Immature natural killer cell (primary cell): ENCODE measurements at regions not wholly inside any gene's neighbourhood (a gene's known extent, or its start where the extent isn't known, plus 50 kb on each side); places are given as distances from the start of the nearest gene placed in this dataset.

ENCODE experiments used
- DNase-seq, 3 donors: peaks; one replicate each; pipeline ENCODE4 v3.0.0; 2022; ENCODE audit warnings: mixed read lengths in 1 of 3
- H3K27ac Mint-ChIP-seq, 6 donors: one replicate each; pipeline ENCODE4 v1.8.0; 2020; ENCODE audit warnings: mixed read lengths in 6 of 6, mild to moderate bottlenecking in 5 of 6, inconsistent platforms in 4 of 6, moderate library complexity in 3 of 6
- H3K27me3 Mint-ChIP-seq, 3 donors: one replicate each; pipeline ENCODE4 v1.8.0; 2020 to 2021; ENCODE audit warnings: low read depth in 3 of 3, mild to moderate bottlenecking in 3 of 3, mixed read lengths in 3 of 3, moderate library complexity in 3 of 3, inconsistent platforms in 1 of 3
- H3K36me3 Mint-ChIP-seq, 3 donors: one replicate each; pipeline ENCODE4 v1.8.0; 2020; ENCODE audit warnings: mixed read lengths in 3 of 3, inconsistent platforms in 2 of 3, mild to moderate bottlenecking in 2 of 3
- H3K4me1 Mint-ChIP-seq, 2 donors: one replicate each; pipeline ENCODE4 v1.8.0; 2020; ENCODE audit warnings: inconsistent platforms in 2 of 2, mild to moderate bottlenecking in 2 of 2, mixed read lengths in 2 of 2, moderate library complexity in 1 of 2
- H3K4me3 Mint-ChIP-seq, 5 donors: one replicate each; pipeline ENCODE4 v1.8.0; 2020; ENCODE audit warnings: mild to moderate bottlenecking in 5 of 5, mixed read lengths in 5 of 5, inconsistent platforms in 3 of 5, moderate library complexity in 3 of 5
- H3K9me3 Mint-ChIP-seq, 6 donors: one replicate each; pipeline ENCODE4 v1.8.0; 2020; ENCODE audit warnings: mild to moderate bottlenecking in 6 of 6, mixed read lengths in 6 of 6, inconsistent platforms in 4 of 6, moderate library complexity in 3 of 6

DNA sequence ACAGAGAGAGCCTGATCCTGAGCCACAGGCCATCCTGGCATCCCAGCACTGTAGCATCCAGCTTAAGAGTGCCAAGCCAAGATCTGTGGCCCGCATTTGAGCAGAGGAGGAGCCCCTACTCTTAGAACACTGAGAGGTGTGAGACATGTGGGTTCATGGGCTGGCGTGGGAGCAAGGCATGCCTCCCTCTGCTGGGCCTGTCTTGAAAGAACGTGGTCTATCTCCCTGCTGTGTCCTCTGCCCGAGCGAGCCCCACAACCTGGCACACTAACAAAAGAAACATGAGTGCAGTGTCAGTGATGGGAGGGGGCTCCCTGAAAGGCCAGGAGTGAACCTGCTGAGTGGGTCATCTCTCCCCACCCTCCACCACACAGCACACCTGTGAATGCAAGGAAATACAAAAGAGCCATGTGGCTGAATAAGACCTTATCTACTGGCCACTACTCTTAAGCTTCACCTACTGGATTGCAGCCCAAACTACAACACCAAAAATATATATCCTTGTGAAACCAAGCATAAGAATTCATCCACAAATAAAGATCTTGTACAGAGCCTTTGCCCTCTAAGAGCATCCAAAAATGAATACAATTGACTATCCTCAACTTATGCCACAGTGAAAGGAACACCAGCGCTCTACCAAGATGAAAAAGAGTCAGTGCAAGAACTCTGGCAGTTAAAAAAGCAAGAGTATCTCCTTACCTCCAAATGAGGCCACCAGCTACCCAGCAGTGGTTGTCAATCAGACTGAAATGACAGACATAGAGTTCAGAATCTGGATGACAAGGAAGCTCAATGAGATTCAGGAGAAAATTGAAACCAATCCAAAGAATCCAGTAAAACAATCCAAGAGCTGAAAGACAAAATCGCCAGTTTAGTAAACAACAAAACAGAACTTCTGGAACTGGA is 259.4 kb upstream of the DAB1 start:
- no peak overlapping the region for H3K27ac Mint-ChIP-seq
- DNase-seq = no peak
- no peak overlapping the region for H3K4me3 Mint-ChIP-seq
- peaks cover 0 to 16% (median 2%) of the 10 kb centered on the region in 6 donors for H3K9me3 Mint-ChIP-seq
- no peaks in the 10 kb centered on the region for H3K36me3 Mint-ChIP-seq
- H3K27me3 Mint-ChIP-seq = peaks cover 0 to 2% (median 0%) of the 10 kb centered on the region in 3 donors
- no peaks in the 10 kb centered on the region for H3K4me1 Mint-ChIP-seq

DNA sequence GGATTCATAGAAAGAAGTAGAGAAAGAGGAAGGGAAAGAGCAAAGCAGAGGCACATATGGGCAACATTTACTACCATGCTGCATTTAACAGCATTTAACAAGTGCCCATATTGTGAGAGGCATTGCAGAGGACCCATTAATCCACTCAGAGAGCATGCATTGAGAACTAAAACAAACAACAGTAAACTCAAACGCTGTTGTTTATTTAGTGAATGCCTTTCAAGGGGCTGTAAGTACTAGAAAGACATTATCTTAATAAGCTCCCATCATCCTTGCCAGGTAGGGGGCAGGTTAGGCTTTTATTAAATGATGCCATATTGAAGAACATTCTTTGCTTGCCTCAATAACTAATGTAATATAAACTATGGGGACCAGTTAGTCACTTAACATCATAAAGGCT is 254.3 kb upstream of the DAB1 start:
- H3K27me3 Mint-ChIP-seq = peaks cover 0 to 2% (median 2%) of the 10 kb centered on the region in 3 donors
- no peaks in the 10 kb centered on the region for H3K4me1 Mint-ChIP-seq
- no peak for DNase-seq
- peaks cover 0 to 5% (median 0%) of the 10 kb centered on the region in 6 donors for H3K9me3 Mint-ChIP-seq
- H3K27ac Mint-ChIP-seq = no peak overlapping the region
- no peaks in the 10 kb centered on the region for H3K36me3 Mint-ChIP-seq
- H3K4me3 Mint-ChIP-seq = no peak overlapping the region

DNA sequence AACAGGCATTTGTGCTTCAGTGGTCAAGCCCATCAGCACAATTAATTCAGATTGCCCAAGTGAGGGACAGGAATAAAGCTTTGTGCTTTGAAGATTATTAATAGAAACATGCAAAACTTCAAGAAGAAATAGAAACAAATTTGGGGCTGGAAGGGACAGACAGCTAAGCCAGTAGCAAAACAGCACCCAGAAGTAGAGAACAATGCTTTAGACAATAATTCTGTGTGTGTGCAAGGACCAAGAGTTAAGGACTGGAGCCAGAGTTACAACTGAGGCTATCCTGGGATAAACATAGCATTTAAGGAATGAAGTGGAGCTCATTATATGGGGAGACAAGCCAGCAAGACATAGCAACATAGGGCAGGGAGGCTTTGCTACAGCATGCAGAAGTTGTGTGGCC is 251.9 kb upstream of the DAB1 start:
- DNase-seq = no peak
- H3K36me3 Mint-ChIP-seq = no peaks in the 10 kb centered on the region
- H3K4me3 Mint-ChIP-seq = no peak overlapping the region
- no peak overlapping the region for H3K27ac Mint-ChIP-seq
- no peaks in the 10 kb centered on the region for H3K4me1 Mint-ChIP-seq
- H3K9me3 Mint-ChIP-seq = peaks cover 0 to 5% (median 0%) of the 10 kb centered on the region in 6 donors
- peaks cover 0 to 2% (median 2%) of the 10 kb centered on the region in 3 donors for H3K27me3 Mint-ChIP-seq

DNA sequence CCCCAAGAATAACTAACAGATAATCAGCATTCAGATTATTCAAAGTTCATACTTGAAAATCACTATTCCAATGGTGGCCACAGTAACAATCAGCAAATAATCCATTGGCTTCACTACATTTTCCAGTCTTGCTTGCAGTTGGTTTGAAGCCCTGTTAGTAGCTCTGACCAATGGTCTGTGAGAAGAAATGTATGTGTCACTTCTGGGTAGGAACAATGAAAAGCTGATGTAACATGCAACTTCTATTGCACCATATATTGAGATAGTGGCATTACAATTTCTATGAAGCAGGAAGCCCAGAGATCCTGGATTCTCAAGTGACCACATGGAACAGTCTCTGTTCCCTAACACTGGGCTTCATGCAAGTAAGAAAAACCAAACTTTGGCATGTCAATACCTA is 250.9 kb upstream of the DAB1 start:
- DNase-seq = no peak
- peaks cover 0 to 2% (median 2%) of the 10 kb centered on the region in 3 donors for H3K27me3 Mint-ChIP-seq
- H3K4me1 Mint-ChIP-seq = no peaks in the 10 kb centered on the region
- peaks cover 0 to 5% (median 0%) of the 10 kb centered on the region in 6 donors for H3K9me3 Mint-ChIP-seq
- H3K27ac Mint-ChIP-seq = no peak overlapping the region
- H3K4me3 Mint-ChIP-seq = no peak overlapping the region
- H3K36me3 Mint-ChIP-seq = no peaks in the 10 kb centered on the region

DNA sequence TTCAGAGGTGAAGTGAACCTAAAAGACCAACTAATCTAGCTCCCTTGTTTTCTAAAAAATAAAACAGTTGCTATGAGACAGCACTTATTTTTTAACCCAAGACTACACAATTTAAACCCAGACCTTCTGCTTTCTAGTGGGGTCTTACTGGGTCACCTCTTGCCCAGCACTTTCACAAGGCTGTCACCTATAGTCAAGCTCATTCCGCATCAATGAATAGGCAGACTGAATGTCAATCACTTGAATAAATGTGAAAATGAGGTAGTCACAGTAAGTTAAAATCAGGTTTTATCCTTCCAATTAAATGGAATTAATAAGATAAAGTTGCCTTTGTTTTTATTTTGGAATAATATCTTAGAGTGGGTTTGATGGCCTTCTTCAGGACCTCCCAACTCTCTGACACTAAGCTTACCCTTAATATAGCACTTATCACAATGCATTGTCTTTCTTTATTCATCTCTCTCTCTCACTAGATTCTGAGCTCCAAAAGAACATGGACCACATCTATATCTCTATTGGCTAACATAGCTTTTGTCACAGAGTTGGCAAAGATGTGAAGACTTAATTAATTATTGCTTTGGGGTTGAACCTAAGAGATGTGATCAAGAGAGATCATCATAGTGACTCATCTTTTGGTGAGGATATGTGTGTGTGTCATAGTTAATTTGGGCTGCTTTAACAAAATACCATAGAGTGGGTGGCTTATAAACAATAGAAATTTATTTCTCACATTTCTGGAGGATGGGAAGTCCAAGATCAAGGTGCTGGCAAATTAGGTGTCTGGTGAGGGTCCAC is 248.7 kb upstream of the DAB1 start:
- peaks cover 0 to 3% (median 2%) of the 10 kb centered on the region in 3 donors for H3K27me3 Mint-ChIP-seq
- H3K4me3 Mint-ChIP-seq = no peak overlapping the region
- DNase-seq = no peak
- H3K27ac Mint-ChIP-seq = no peak overlapping the region
- no peaks in the 10 kb centered on the region for H3K4me1 Mint-ChIP-seq
- no peaks in the 10 kb centered on the region for H3K36me3 Mint-ChIP-seq
- H3K9me3 Mint-ChIP-seq = peaks cover 0 to 8% (median 0%) of the 10 kb centered on the region in 6 donors

DNA sequence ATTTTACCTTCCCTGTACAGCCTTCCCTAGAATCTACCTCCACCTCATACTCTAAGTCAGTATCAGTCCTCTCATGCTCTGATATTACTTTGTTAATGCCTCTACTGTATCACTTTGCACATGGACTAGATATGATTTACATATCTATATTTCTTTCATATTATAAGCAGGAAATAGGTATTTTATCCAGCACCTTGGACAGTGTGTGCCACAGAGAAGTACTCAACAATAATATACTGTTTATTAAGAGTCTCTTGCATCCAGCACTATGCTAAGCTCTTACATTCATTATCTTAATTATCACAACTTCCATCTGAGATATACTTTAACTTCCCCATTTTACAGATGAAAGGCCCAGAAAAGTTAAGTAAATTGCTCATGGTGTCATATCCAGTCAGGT is 247.9 kb upstream of the DAB1 start:
- Mint-ChIP-seq H3K27me3 (peaks cover 0 to 5% (median 4%) of the 10 kb centered on the region in 3 donors), H3K9me3 (peaks cover 0 to 10% (median 0%) of the 10 kb centered on the region in 6 donors), H3K4me3 (no peak overlapping the region), H3K36me3 (no peaks in the 10 kb centered on the region), H3K27ac (no peak overlapping the region), H3K4me1 (no peaks in the 10 kb centered on the region)
- DNase-seq = no peak

DNA sequence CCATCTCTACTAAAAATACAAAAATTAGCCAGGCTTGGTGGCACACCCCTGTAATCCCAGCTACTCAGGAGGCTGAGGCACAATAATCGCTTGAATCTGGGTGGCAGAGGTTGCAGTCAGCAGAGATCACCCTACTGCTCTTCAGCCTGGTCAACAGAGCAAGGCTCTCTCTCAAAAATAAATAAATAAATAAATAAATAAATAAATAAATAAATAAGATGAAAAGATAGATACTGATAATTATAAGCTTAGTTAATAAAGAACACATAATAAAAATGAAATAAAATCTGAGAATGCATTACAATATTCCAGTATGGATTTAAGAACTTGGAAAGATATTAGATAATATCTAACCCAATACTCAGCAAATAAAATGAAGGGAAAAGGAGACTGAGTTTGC is 235.9 kb upstream of the DAB1 start:
- no peak for DNase-seq
- Mint-ChIP-seq H3K4me1 (no peaks in the 10 kb centered on the region), H3K27me3 (peaks cover 0 to 4% (median 2%) of the 10 kb centered on the region in 3 donors), H3K36me3 (no peaks in the 10 kb centered on the region), H3K27ac (no peak overlapping the region), H3K4me3 (no peak overlapping the region), H3K9me3 (peaks cover 0 to 4% (median 0%) of the 10 kb centered on the region in 6 donors)

DNA sequence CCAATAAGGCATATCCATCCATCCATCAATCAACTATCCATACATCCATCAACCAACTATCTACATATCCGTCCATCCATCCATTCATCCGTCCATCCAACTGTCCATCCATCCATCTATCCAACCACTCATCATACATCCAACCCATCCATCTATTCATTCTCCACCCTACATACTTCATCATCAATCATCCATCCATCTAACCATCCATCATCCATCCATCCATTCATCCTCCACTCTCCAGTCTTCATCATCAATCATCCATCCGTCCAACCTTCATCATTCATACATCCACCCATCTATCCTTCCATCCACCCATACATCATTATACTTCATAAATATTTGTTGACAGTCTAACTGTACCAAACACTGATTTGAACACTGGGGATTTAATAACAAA is 231.3 kb upstream of the DAB1 start:
- H3K27ac Mint-ChIP-seq = no peak overlapping the region
- no peak overlapping the region for H3K4me3 Mint-ChIP-seq
- H3K4me1 Mint-ChIP-seq = no peaks in the 10 kb centered on the region
- peaks cover 0 to under 1% (median 0%) of the 10 kb centered on the region in 6 donors for H3K9me3 Mint-ChIP-seq
- no peaks in the 10 kb centered on the region for H3K36me3 Mint-ChIP-seq
- no peak for DNase-seq
- peaks cover 2 to 4% (median 2%) of the 10 kb centered on the region in 3 donors for H3K27me3 Mint-ChIP-seq

DNA sequence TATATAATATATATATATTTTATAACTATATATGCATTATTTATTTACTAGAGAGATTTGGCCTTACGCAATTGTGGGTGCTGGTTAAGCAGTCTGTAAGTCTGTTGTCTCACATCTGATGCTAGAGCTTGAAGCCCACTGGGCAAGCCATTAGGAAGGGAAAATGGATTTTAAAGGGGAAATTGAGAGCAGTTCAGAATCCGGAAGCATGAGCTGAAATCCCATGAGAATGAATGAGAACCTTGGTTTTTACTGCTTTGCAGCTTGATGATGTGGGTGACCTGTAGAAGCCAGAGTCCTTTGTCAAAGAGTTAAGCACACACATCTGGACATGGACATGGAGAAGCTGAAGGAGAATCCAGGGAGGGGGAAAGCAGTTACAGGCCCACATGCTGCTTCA is 220.8 kb upstream of the DAB1 start:
- H3K4me1 Mint-ChIP-seq = no peaks in the 10 kb centered on the region
- no peak overlapping the region for H3K4me3 Mint-ChIP-seq
- H3K9me3 Mint-ChIP-seq = peaks cover 0 to 2% (median 0%) of the 10 kb centered on the region in 6 donors
- peaks cover 0 to 3% (median 0%) of the 10 kb centered on the region in 3 donors for H3K27me3 Mint-ChIP-seq
- DNase-seq = no peak
- no peak overlapping the region for H3K27ac Mint-ChIP-seq
- H3K36me3 Mint-ChIP-seq = no peaks in the 10 kb centered on the region

DNA sequence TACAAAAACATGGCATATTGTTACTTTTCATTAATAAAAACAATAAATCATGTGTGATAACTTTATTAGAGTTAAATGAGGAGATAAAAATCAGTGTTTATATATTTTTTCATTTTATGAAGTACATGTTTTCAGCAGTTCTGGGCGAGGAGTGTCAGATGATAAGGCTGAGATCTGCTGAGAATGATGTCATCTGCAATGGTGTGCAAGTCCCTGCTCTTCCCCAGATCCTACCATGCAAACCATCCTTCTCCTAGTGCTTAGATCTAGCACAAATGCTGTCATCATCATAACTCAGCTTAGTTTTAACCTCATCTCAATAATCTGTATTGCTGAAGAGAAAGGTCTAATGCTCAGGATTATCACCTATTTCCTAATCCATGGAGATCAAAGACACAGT is 214.4 kb upstream of the DAB1 start:
- DNase-seq = no peak
- H3K27ac Mint-ChIP-seq = no peak overlapping the region
- no peak overlapping the region for H3K4me3 Mint-ChIP-seq
- peaks cover 0 to 2% (median 0%) of the 10 kb centered on the region in 6 donors for H3K9me3 Mint-ChIP-seq
- no peaks in the 10 kb centered on the region for H3K36me3 Mint-ChIP-seq
- no peaks in the 10 kb centered on the region for H3K4me1 Mint-ChIP-seq
- peaks cover 0 to 8% (median 2%) of the 10 kb centered on the region in 3 donors for H3K27me3 Mint-ChIP-seq

DNA sequence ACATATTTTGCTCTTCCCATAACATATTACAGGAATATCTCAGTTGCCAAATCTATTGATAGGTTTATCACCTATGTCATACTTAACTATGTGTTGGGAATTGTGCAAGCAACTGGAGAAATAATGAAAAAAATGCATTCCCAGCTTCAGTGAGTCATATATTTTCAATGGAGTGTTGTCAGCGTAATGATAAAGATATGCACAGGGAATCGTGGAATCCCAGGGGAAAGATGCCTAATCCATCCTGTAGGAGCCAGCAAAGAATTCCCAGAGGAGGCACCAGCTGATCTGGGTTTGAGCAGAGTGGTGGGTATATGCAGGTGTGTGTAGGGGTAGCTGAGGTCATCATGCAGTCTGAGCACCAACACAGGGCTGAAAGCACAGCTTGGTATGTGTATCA is 213.3 kb upstream of the DAB1 start:
- no peak for DNase-seq
- Mint-ChIP-seq H3K36me3 (no peaks in the 10 kb centered on the region), H3K4me1 (no peaks in the 10 kb centered on the region), H3K27me3 (peaks cover 0 to 8% (median 2%) of the 10 kb centered on the region in 3 donors), H3K27ac (no peak overlapping the region), H3K9me3 (no peaks in the 10 kb centered on the region), H3K4me3 (no peak overlapping the region)

DNA sequence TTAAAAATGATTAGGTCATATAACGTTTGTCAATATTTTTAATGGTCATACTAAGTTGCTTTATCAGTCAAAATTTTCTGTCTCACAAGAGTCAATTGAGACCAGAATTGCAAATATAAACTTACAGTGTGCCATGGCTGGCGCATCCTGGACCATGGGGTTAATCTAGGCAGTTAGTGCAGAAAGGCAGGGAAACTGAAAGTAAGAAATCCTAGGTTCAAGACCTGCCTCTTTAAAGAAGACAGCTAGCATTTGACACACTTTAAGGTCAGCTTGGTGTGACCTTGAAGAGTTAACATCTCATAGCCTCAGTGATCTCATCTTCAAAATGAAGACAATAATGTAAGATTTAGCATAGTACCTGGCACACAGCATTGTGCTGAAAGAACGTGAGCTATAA is 210.0 kb upstream of the DAB1 start:
- Mint-ChIP-seq H3K36me3 (no peaks in the 10 kb centered on the region), H3K9me3 (no peaks in the 10 kb centered on the region)

DNA sequence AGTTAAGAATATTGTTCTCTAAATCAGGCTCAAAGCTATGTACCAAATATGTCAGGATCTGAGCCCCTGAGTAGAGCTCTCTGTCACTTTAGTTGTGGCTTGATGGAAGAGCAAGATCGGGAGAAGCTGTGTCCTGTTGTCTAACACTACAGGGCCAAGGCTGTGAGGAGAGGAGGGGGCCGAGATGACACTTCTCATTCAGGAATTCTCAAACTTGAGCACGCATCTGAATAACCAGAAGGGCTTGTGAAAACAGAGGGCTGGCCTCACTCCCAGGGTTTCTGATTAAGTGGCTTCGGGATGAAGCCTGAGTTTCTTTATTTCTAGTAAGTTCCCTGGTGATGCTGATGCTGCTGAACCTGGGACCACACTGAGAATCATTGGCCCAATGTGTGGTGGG is 209.2 kb upstream of the DAB1 start:
- H3K4me3 Mint-ChIP-seq = no peak overlapping the region
- no peaks in the 10 kb centered on the region for H3K9me3 Mint-ChIP-seq
- no peaks in the 10 kb centered on the region for H3K4me1 Mint-ChIP-seq
- DNase-seq = no peak
- no peak overlapping the region for H3K27ac Mint-ChIP-seq
- H3K27me3 Mint-ChIP-seq = peaks cover 0 to 5% (median 0%) of the 10 kb centered on the region in 3 donors
- no peaks in the 10 kb centered on the region for H3K36me3 Mint-ChIP-seq

More for the DNA sequence above, 210.0 kb upstream of the DAB1 start:
- H3K4me3 Mint-ChIP-seq = no peak overlapping the region
- peaks cover 0 to 8% (median 2%) of the 10 kb centered on the region in 3 donors for H3K27me3 Mint-ChIP-seq
- H3K4me1 Mint-ChIP-seq = no peaks in the 10 kb centered on the region
- no peak overlapping the region for H3K27ac Mint-ChIP-seq
- no peak for DNase-seq

DNA sequence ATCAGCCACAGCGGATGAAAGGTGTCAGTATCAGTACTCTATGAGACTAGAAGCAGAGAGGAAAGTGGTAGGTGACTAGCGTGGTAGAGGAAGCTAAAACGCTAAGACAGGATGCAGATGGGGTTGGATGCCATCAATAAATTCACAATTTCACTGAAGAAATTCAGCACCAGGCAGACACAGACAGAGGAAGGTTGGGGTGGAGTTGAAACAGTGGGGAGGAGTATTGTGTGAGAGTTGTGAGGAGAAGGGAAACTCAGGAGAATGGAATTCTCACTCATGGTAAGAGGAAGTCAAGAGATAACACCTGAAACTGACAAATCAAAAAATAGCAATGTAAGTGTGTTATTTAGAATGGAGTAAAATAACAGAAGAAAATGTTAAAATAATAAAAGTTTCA is 208.5 kb upstream of the DAB1 start:
- Mint-ChIP-seq H3K4me1 (no peaks in the 10 kb centered on the region), H3K36me3 (no peaks in the 10 kb centered on the region), H3K27ac (no peak overlapping the region), H3K4me3 (no peak overlapping the region), H3K9me3 (no peaks in the 10 kb centered on the region), H3K27me3 (peaks cover 0 to 5% (median 0%) of the 10 kb centered on the region in 3 donors)
- no peak for DNase-seq
